HG03469 (cell line): ENCODE measurements at regions not wholly inside any gene's neighbourhood (a gene's known extent, or its start where the extent isn't known, plus 50 kb on each side); places are given as distances from the start of the nearest gene placed in this dataset.
A peak's percentile ranks its signal among the peaks of the same experiment; 100 is the strongest.

Source experiments
- ATAC-seq: cut with Tn5 transposase; IDR thresholded peaks from one replicate; pipeline ENCODE4 v1.9.1; 2021; ENCODE audit warnings: mild to moderate bottlenecking, moderate library complexity, moderate number of reproducible peaks; ENCODE audit not compliant: unreplicated experiment

DNA sequence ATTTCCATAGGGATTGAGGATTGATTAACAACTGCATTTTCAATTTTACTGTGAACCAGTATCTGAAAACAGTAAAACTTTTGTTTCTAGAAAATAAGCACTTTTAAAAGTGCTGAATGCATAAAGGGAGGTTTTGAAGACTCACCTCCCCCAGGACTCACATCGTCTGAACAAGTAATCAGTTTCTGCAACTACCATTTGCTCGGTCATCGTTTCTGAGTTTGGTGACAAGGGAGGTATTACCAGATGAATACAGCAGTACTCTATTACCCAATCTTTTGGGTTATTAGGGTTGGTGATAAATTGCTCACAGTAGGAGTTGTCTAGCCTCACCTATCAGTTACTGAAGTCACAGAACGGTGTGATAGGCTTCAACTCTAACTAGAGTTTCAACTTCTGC is 234.5 kb upstream of the FN1 start:
- ATAC-seq: no peak

DNA sequence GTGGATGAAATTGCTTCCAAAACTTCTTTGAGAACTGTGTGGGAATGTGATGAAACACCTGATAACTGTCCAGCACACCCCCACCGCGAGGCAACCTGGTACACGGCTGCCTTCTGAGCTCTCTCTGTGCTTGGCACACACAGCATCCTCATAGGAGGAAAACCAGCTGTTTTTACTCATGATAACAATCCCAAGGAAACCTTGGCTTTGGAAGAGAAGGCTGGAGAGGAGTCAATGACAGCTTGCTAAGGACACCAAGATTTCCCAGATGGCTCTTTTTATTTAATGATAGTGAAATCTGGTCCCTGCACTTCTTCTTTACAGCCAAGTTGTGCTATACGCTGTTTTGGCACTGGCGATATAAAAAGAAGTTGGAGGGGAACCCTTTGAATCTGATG is 232.5 kb upstream of the FN1 start:
- no peak for ATAC-seq

DNA sequence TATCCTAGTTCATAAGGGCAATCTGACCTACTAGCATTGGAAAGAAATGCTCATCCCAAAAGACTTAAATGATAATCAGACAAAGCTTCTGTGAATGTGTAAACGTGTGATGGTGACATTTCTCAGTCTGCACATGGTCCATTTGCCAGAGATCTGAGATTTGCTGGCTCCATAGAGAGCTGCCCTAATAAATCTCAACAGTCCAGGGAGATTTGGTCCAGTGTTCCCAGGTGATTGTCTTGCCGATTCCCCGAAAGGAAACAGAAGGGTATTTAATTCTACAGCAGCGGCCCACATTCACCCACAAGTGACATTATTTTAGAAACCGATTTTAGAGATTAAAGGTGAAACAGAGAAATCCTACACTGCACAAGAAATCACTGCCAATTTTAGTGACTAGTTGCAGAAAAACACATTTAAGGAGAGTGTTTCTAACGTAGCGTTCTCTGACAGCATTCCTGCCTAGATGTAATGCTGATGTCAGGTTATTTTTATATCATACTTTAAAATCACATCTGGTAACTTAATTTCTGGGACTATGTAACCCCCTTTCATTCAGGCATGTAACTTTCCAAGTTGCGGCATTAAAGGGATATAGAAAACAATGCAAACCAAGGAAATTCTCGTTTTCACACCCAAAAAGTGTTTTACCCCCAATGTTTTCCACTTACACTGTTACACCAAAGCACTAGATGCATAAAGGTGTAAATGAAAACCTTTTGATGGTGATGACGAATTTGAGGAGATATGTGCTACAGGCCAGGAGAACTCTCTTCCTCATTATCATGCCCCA is 231.9 kb upstream of the FN1 start:
- ATAC-seq: no peak

DNA sequence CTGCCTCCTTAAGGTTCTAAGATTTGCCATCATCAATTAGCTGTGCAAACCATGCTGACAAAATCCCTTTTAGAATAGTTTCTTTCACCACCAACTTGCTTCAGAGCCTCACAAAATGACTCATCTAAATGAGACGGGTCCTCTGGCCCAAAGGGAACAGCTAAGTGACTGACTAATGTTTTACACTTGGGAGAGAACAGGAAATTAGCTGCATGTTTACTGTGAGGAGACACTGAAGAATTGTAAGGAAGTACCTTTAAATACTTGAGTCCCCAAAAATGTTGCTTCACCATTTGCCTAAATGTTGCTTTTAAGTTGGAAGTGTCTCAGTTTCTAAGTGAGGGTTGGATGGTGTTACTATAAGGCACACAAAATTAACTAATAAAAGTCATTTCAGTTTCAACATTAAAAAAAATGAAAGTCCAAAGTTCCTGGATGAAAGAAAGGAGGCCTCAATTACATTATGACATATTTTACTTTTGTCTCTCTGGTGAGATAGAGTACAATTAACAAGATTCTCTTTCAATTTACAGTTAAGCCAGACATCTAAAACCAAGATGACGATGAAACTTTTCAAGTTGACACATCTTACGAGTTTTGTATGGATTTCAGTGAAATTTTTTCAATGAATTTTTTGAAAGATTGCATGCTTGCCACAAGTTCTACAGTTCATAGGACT is 229.1 kb upstream of the FN1 start:
- ATAC-seq: peak; percentile 84

DNA sequence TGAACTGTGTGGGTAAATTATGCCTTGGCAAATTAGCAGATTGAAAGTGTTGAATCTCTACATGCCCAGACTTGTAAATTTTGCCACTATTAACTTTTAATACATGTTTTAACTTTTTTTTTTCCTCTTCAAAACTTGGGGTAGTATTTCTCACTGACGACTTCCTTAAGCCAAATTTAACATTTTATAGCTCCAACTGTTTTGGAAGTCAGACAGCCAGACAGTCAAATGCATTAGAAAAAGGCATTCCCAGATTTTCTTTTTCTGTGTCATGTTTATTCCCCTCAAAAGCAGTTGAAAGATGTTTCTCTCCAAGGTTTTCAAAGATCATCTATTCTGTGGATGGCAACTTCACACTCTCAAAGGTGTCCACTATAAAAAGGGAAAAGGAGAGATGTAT is 226.8 kb upstream of the FN1 start:
- no peak for ATAC-seq

DNA sequence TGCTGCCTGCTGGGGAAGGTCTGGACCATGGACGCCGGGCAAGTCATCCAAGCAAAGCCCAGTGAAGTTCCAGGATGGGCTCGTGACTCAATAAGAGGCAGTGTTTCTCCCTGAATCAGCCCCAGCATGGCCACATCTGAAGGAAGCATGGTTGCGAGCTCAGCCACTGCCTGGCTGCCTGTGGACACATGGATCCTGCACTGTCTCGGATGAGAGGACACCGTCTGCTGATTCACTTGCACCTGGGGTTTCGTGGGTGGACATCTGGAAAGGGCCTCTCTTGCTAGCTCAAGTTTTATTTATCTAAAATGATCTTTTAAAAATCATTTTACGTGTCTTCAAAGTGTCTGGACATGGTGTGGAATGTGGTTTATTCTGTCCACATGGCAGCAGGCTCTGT is 224.8 kb upstream of the FN1 start:
- ATAC-seq: no peak

DNA sequence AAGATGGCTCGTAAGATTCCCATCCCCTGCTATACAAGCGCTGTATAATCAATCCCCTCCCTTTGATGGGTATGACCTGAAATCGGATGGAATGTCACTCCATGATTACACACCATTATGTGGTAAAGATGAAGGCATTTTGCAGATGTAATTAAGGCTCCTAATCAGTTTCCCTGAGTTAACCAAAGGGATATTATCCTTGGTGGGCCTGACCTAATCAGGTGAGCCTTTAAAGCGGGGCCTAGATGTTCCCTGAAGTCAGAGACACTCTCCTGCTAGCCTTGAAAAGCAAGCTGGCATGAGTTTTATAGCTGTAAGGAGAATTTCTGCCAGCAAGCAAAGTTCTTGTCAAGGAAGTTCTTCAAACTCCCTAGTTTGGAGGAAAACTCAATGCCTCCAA is 223.8 kb upstream of the FN1 start:
- ATAC-seq: no peak

DNA sequence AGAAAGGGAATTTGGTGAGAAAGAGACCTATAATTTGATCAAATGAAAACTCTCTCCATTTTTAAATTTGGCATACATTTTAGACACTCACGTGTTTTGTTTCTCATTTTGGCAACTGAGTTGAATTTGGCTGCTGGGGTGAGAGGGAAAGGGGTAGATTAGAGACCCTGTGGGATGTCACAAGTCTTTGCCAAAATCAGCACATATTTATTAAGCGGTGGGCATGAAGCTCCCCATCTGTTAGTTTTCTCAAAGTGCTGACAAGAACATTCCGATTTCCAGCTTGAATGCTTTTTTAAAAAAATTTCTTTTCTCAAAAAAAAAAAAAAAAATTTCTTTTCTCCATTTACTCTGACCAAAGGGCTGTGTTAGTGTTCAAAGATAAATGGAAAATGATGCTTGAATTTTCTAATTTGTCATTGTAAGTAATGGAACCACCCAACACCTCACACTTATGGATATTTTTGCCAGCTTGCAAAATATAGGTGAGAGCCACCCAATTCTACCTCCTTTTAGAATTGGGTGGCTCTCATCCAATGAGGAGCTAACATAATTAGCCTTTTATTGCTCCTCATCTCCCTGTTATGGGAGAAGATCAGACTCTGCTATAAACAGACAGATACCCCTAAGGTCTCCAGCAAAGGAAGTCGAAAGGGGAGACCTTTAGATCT is 222.9 kb upstream of the FN1 start:
- ATAC-seq: no peak

DNA sequence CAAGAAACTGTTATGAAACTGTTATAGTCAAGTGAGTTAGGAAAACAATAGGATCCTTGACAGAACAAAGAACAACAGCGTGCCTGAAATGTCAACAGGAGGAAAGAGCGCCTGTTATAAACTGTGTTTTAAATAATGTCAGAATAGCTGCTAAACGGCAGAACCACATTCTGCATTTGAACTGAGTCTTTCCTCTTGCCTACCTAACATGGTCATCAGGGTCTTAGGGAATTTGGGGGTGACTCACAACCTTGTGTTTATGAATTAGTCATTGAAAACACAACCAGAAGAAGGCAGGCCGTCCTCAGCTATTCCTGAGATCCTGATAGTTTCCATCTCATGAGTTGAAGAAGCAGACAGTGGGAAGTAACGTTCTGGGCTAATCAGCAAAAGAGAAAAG is 222.0 kb upstream of the FN1 start:
- ATAC-seq: no peak

DNA sequence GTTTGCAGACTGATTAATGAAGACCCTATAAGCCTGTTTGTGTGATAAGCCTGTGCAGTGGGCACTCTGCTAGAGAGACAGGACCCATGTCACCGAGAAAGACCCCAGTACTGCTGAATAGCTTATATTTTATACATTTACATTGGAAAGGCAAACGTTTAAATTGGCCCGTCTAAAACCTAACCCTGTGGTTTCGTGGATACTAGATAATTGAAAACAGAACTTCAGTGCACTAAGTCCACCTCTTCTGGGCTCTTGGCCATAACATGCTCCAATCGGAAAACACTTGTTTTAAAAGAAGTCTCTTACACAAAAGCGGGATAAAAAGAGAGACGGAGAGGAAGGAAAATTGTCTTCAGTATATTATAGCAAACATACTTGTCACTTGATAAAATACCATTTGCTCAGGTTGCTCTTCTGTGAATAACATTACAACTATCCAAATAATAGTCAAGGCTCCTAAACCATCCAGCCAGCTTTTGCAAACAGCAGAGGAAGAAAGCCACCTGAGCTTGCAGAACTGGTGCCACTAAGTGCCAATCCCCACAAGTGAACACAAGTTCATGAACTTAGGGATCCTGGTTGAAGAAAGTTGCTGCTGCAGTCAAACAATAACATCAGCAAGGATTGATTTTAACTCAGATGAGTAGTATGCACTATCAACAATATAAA is 218.4 kb upstream of the FN1 start:
- ATAC-seq: no peak

DNA sequence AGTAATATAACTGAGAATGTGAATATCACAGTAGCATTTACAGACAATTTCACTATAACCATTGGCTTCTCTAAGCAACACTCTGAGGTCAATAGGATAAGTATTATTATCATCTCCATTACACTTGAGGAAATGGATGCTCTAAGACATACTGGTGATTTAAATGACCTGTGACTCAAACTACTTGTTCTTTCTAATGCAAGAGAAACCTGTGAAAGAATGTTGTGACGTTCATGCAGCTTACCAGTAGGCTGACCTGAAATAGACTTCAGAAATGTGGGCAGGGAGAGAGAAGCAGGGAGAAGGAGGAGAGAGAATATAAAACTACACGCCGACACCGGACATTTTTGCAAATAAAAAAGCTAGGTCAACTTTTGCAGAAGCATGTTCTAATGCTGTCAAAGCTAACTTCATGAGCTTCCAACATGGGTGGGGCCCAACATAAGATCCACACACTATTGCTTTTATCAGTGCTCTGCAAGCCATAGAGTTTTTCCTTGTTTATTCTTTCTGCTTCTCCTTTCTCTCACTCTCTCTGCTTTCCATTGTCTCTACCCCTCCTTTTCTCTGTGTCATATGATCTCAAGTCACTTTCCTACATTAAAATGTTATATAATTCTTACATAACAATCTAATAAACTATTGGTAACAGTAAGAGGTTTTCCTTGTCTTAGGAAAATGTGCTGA is 217.6 kb upstream of the FN1 start:
- ATAC-seq: no peak

DNA sequence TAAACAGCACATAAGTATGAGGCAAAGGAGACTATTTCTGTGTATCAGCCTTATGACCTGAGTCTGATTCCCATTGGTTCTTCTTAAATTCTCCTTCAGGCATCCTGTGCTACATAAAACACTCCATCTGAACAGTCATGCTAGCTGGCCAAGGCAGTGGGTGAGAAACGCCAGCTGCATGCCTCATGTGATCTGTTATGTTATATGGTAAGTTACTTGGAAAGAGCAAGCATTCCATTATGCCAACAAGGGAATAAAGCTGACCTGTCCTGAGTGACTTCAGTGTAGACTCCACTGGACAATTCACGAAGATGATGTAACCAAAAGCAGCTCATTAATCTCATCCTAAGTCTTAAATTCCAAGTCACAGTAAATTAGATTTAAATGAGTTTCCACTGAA is 216.5 kb upstream of the FN1 start:
- ATAC-seq: no peak

DNA sequence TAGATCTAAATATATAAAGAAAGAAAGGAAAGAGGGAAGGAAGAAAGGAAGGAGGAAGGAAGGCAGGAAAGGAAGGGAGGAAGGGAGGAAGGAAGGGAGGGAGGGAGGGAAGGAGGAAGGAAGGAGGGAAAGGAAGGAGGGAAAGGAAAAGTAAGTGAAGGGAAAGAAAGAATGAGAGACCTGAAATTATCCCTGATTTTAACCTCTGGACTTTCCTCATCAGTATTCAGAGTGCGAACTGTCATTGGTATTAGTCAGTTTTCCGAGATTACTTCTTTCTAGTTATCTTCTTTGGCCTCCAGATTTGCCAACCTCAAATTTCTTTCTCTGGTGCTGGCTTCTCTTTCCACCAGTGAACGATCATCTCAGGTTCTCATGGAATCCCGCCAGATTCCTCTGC is 215.5 kb upstream of the FN1 start:
- ATAC-seq: no peak

DNA sequence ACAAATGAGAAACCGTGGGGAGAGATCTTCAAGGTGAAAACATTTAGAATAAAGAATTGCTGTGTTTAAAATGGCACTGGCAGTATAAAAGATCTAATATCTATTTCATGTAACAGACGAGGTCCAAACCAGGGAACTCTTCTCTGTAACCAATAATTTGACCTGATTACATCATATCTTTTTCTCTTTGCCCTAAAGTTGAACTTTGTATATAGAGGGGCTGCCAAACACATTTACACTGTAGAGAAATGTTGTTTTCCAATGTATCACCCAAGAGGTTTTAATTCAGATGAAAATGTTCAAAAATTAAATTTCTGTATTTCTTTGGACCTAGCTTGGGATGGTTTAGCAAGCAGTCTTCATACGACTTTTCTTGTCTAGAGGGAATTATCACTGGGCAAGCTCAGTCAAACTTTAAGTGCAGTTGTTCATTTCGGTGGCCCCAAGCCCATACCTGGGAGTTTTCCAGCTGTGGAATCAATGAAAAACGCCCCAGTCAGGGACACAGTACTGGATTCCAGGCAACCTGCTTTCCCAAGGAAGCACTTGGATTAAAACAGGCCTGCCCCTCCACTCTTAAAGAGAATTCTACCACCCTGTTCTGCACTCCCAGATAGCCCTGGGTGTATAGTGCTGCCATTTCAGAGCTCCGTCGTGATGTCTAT is 208.5 kb upstream of the FN1 start:
- ATAC-seq: no peak

DNA sequence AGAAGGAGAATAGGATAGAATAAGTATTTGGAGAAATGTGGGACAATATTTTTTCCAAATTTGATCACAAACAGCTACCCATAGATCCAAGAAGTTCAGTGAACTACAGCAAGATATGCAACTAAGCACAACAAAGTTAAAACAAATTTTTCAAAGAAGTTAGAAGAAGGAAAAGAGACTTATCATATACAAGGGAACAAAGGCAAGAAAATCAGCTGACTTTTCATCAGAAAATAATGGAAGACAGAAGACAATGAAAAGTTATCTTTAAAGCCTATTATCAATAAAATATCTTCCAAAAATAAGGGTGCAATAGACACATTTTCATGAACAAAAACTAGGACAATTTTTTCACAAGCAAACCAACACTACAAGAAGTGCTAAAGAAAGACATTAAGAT is 202.8 kb upstream of the FN1 start:
- no peak for ATAC-seq

DNA sequence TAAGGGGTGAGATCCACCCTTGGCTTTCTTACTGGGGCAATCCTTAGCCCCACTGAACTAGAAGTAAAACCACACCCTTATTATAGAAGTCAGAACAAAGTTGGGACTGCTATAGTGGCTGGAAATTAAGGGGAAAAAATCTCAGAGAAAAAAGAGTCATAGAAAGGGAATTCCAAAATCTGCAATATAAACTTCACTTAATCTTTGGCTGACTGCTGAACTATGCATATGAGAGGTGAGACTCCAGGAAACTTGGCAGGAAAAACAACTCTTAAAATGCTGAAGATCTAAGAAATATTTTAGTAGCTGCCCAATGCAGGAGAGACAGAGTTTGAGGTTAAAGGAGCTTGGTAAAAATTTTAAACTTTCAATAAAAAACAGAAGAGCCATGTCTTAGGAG is 201.8 kb upstream of the FN1 start:
- ATAC-seq: no peak

DNA sequence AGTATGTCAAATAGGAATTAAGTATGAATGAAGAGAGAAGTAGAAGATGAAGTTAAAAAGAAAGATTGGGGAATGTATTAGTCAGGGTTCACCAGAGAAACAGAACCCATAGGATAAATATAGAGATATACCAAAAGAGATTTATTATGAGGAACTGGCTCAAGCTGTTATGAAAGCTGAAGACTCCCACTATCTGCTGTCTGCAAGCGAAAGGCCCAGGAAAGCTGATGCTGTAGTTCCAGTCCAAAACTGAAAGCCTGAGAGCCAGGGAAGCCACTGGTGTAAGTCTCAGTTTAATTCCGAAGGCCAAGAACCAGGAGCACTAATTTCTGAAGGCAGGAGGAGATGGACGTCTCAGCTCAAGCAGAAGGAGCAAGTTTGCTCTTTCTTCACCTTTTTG is 200.9 kb upstream of the FN1 start:
- ATAC-seq: no peak

DNA sequence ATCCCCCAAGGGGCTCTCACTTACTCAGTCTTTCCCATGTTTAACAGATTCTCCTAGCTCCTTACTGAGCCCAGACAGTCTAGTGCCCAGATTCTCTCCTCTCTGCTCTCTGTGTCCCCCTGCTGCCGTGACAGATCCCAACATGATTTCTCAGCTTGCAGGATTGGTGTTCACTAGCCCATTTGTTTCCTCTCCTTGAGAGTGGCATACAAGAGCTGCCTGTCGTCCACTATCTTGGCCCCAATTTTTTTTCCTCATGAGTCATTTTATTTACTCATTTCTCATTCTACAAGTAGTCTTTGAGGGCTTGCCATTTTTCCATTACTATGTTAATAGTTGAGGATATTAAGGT is 199.9 kb upstream of the FN1 start:
- no peak for ATAC-seq

DNA sequence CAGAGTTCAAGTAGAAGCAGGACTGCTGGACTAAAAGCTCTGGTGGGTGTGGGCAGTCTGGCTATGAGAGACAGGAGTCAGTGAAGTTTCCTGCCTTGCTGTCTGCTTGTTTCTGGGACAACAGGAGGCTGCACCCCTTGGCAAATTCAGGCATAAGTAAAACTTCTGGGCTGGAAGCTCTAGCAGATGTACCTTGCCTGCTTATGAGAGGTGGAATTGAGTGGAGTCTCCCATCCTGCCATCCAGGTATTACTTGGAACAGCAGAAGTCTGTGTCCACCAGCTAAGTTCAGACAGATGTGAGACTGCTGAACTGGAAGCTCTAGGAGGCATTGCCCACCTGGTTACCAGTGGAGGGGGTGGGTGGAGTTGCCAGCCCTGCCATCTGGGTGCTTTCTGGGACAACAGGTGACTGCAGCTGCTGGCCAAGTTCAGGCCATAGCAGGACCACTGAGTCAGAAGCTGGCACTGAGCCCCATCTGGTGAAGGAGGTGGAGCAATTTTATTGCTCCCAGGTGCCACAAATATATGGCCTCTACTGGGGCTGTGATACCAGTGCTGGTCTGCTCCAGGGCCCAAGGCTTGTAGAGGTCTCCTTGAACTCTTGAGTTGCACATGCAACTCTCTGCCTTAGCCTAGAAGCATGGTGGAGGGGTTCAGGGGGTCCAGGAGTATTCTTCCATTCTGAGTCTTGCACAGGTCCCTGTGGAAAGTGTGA is 199.4 kb upstream of the FN1 start:
- no peak for ATAC-seq

DNA sequence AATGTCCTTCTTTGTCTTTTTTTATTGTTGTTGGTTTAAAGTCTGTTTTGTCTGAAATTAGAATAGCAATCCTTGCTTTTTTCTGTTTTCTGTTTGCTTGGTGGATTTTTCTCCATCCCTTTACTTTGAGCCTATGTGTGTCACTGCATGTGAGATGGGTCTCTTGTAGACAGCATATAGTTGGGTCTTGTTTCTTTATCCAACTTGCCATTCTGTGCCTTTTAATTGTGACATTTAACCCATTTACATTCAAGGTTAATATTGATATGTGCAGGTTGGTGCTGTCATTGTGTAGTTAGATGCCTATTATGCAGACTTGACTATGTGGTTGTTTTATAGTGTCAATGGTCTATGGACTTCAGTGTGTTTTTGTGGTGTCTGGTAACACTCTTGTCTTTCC is 197.5 kb upstream of the FN1 start:
- ATAC-seq: no peak
